Breast epithelium (tissue), 4 donors: ENCODE measurements at regions not wholly inside any gene's neighbourhood (a gene's known extent, or its start where the extent isn't known, plus 50 kb on each side); places are given as distances from the start of the nearest gene placed in this dataset.

ENCODE experiments used
- DNase-seq, 2 donors: peaks; one replicate each; pipeline ENCODE4 v3.0.0-alpha.2; 2019; ENCODE audit warnings: low spot score in 2 of 2
- H3K27ac ChIP-seq, 2 donors: fragments of 200-600 bp; sonication (generic) in 1 of 2; one replicate each; pipeline ENCODE4 v1.5.1; 2016 to 2019; ENCODE audit warnings: mild to moderate bottlenecking in 1 of 2
- H3K27me3 ChIP-seq, 2 donors: fragments of 200-600 bp; sonication (generic) in 1 of 2; one replicate each; pipeline versions ENCODE4 v1.5.1 to v1.6.0; 2017 to 2019; ENCODE audit warnings: control low read depth in 1 of 2, mild to moderate bottlenecking in 1 of 2
- H3K36me3 ChIP-seq: fragments of 200-600 bp; one replicate; pipeline ENCODE4 v1.5.1; 2019
- H3K4me1 ChIP-seq, 2 donors: fragments of 200-600 bp; sonication (generic); one replicate each; pipeline ENCODE4 v1.5.1; 2016 to 2019; ENCODE audit warnings: control low read depth in 1 of 2
- H3K4me3 ChIP-seq, 3 donors: fragments of 200-600 bp; sonication (generic); 1 replicate in 2 of 3; 2 replicates in 1 of 3; pipeline ENCODE4 v1.5.1; 2016 to 2019; ENCODE audit warnings: mild to moderate bottlenecking in 3 of 3, moderate library complexity in 2 of 3
- H3K9me3 ChIP-seq, 2 donors: fragments of 200-600 bp; sonication (generic) in 1 of 2; one replicate each; pipeline ENCODE4 v1.5.1; 2016 to 2019; ENCODE audit warnings: control low read depth in 1 of 2
- CTCF ChIP-seq, 3 donors: fragments of 450-650 bp; IDR thresholded peaks; one replicate each; pipeline ENCODE4 v1.5.1; 2016 to 2017; ENCODE audit warnings: antibody characterized with exemption in 3 of 3, mild to moderate bottlenecking in 3 of 3, moderate library complexity in 3 of 3
- POLR2A ChIP-seq: fragments of 450-650 bp; IDR thresholded peaks from one replicate; pipeline ENCODE4 v1.6.1; 2016; ENCODE audit warnings: antibody characterized with exemption, mild to moderate bottlenecking, moderate library complexity
- POLR2AphosphoS5 ChIP-seq, 3 donors: sonication (generic); formaldehyde crosslinking; IDR thresholded peaks; one replicate each; pipeline ENCODE4 v1.6.1; 2017; ENCODE audit warnings: antibody characterized with exemption in 3 of 3
- intact Hi-C: fragments of 100-400 bp; cut with DNase I; formaldehyde crosslinking; loops from one replicate; pipeline ENCODE4 v1.15.1; 2023; ENCODE audit warnings: low total_unique reads

GRCh38 chr18:51753365-51754057 is 556.0 kb upstream of the MEX3C start:
- Histone ChIP-seq H3K36me3 (no peaks in the 10 kb centered on the region), H3K27ac (no peak overlapping the region), H3K4me3 (no peak overlapping the region), H3K27me3 (no peaks in the 10 kb centered on the region), H3K9me3 (no peaks in the 10 kb centered on the region), H3K4me1 (no peaks in the 10 kb centered on the region)
- intact Hi-C loops: no loop called here
- no peak for DNase-seq
- no peak for TF ChIP-seq POLR2A
- no peak for TF ChIP-seq CTCF (IDR thresholded peaks at IDR 0.05)
- no peak for TF ChIP-seq POLR2AphosphoS5 (IDR thresholded peaks at IDR 0.05)

GRCh38 chr18:51754566-51754965 is 557.1 kb upstream of the MEX3C start:
- Histone ChIP-seq H3K36me3 (no peaks in the 10 kb centered on the region), H3K4me1 (no peaks in the 10 kb centered on the region), H3K4me3 (no peak overlapping the region), H3K9me3 (no peaks in the 10 kb centered on the region), H3K27me3 (no peaks in the 10 kb centered on the region), H3K27ac (no peak overlapping the region)
- intact Hi-C loops: no loop called here
- TF ChIP-seq CTCF (IDR thresholded peaks at IDR 0.05): no peak
- no peak for TF ChIP-seq POLR2A
- no peak for TF ChIP-seq POLR2AphosphoS5 (IDR thresholded peaks at IDR 0.05)
- DNase-seq: no peak

DNA sequence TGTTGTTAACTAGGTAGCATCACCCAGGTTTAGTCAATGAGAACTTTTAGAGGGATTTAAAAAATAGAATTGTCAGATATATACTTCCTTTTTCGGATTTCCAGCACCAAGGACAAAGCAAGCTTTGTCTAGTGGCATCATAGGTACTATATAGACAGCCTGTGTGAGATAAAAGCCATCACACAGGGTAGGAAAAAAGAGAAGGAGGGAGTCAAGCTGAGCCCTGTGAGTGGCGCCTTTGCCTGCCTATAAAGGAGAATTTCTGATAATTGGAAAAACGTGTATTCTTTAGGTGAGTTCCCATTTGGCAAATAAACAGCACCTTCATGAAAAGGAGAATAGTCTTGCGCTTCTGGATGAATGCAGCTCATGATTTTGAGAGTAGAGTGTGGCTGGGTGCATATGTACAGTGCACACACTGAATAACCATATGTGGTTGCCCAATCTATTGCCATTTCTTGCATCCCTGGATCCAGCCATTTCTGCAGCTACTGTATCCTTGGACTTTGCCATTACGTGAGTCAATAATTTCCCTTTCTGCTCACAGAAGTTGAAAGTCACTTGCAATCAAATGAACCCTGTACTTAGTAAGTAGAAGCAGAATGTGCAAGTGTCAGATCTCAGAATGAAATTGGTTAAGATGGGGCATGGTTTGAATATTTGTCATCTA is 559.9 kb upstream of the MEX3C start:
- TF ChIP-seq POLR2AphosphoS5 (IDR thresholded peaks at IDR 0.05) (no peak), CTCF (IDR thresholded peaks at IDR 0.05) (no peak), POLR2A (no peak)
- Histone ChIP-seq H3K4me1 (no peaks in the 10 kb centered on the region), H3K36me3 (no peaks in the 10 kb centered on the region), H3K4me3 (no peak overlapping the region), H3K9me3 (no peaks in the 10 kb centered on the region), H3K27ac (no peak overlapping the region), H3K27me3 (no peaks in the 10 kb centered on the region)
- no peak for DNase-seq
- intact Hi-C loops: no loop called here

DNA sequence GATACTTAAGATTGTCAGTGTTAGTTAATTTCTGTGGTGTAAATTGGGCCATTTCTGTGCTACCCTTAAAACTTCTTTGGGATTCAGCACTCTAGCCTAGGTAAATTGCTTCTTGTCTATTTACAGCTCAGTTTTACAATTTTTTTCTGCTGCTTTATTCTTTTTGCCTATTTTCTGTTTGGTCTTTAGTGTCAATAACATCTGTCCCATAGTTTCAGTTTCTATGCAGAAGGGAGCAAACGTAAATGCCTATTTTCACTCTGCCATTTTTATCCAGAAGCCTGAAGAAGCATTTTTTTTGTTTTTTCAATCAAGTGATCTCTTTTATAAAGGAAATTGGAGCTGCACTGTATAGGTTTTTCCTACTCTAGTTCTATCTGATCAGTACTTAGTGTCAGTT is 564.9 kb upstream of the MEX3C start:
- Histone ChIP-seq H3K27ac (no peak overlapping the region), H3K27me3 (no peaks in the 10 kb centered on the region), H3K36me3 (no peaks in the 10 kb centered on the region), H3K4me3 (no peak overlapping the region), H3K4me1 (no peaks in the 10 kb centered on the region), H3K9me3 (no peaks in the 10 kb centered on the region)
- no peak for DNase-seq
- intact Hi-C loops: no loop called here
- TF ChIP-seq POLR2A (no peak), POLR2AphosphoS5 (IDR thresholded peaks at IDR 0.05) (no peak), CTCF (IDR thresholded peaks at IDR 0.05) (no peak)

DNA sequence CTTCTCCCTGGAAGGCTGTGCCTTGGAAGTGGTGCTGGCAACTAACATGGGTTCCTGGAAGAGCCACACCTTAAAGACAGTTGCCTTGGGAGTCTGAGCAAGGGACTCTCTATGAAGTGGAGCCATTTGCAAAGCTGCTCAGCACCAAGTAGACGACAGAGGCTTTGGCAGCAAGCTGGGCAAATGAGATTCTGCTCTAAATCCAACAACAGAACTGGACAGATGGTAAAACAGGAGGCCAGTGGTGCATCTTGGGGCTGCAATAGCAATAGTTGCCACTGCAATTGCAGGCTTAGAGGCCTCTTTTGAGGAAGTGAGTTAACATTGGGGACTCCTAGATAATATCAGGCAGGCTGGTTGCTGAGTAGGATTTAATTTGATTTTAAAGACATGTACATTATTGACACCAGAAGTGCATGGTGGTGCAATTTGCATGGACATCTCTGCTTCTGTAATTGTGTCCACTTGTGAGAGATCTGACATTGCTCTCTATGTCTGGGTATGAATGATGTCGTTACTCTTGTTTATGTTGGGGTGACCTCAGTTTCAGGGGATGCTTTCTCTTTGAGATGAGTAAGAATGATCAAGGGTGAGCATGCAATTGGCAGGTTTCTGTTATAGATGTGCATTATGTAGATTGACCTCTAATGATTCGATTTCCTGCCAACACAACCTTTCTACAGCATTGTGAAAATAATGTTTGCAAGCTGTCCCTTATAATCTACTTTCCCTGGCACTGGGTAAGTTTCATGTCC is 568.3 kb upstream of the MEX3C start:
- intact Hi-C loops: no loop called here
- Histone ChIP-seq H3K4me3 (no peak overlapping the region), H3K27ac (no peak overlapping the region), H3K27me3 (no peaks in the 10 kb centered on the region), H3K9me3 (no peaks in the 10 kb centered on the region), H3K36me3 (no peaks in the 10 kb centered on the region), H3K4me1 (no peaks in the 10 kb centered on the region)
- TF ChIP-seq POLR2AphosphoS5 (IDR thresholded peaks at IDR 0.05) (no peak), CTCF (IDR thresholded peaks at IDR 0.05) (no peak), POLR2A (no peak)
- DNase-seq: no peak
